ENCODE measurements at regions not wholly inside any gene's neighbourhood (a gene's known extent, or its start where the extent isn't known, plus 50 kb on each side); places are given as distances from the start of the nearest gene placed in this dataset.

- TF ChIP-seq POLR2A (IDR thresholded peaks at IDR 0.05) = no peak
- no peak for TF ChIP-seq CTCF (IDR thresholded peaks at IDR 0.05)
Measured at GRCh38 chr2:5951471-5951870, 259.3 kb downstream of the SOX11 start.

All from esophagus squamous epithelium (tissue), 4 donors.